ENCODE measurements at regions not wholly inside any gene's neighbourhood (a gene's known extent, or its start where the extent isn't known, plus 50 kb on each side); places are given as distances from the start of the nearest gene placed in this dataset.

- no peak for DNase-seq
- H3K79me2 ChIP-seq (ENCODE audit: low read length): no peaks in the 10 kb centered on the region
- no peaks in the 10 kb centered on the region for H4K20me1 ChIP-seq (ENCODE audit: insufficient read depth, low read depth, low read length)
- no peak overlapping the region for H3K27ac ChIP-seq (ENCODE audit: low read length)
- H3K27me3 ChIP-seq (ENCODE audit: low read length): no peaks in the 10 kb centered on the region
- no peak overlapping the region for H3K9ac ChIP-seq (ENCODE audit: low read length)
- no peak overlapping the region for H3K4me2 ChIP-seq (ENCODE audit: low read depth, low read length, poor library complexity, severe bottlenecking)
- no peak overlapping the region for H2AFZ ChIP-seq (ENCODE audit: low read length)
- no peaks in the 10 kb centered on the region for H3K36me3 ChIP-seq (ENCODE audit: insufficient read depth, low read length)
- H3K9me3 ChIP-seq (ENCODE audit: low read length): peaks cover 7% of the 10 kb centered on the region; the same call in 1 of the 2 replicates
- no peaks in the 10 kb centered on the region for H3K9me2 ChIP-seq (replicated peaks; ENCODE audit: insufficient read depth, low read length)
- no peak overlapping the region for H3K4me3 ChIP-seq (ENCODE audit: low read length)
- H3K4me1 ChIP-seq (ENCODE audit: low read length): no peaks in the 10 kb centered on the region
Observed at GRCh38 chr7:8988267-8988666, 554.9 kb downstream of the NXPH1 start.

- no peak overlapping the region for H2AFZ ChIP-seq (ENCODE audit: low read length)
- no peaks in the 10 kb centered on the region for H3K36me3 ChIP-seq (ENCODE audit: insufficient read depth, low read length)
- peaks cover 7% of the 10 kb centered on the region; the same call in 1 of the 2 replicates for H3K9me3 ChIP-seq (ENCODE audit: low read length)
- H3K27ac ChIP-seq (ENCODE audit: low read length): no peak overlapping the region
- no peak for DNase-seq
- no peak overlapping the region for H3K4me3 ChIP-seq (ENCODE audit: low read length)
- H3K4me2 ChIP-seq (ENCODE audit: low read depth, low read length, poor library complexity, severe bottlenecking): no peak overlapping the region
- no peaks in the 10 kb centered on the region for H3K27me3 ChIP-seq (ENCODE audit: low read length)
- no peaks in the 10 kb centered on the region for H4K20me1 ChIP-seq (ENCODE audit: insufficient read depth, low read depth, low read length)
- H3K79me2 ChIP-seq (ENCODE audit: low read length): no peaks in the 10 kb centered on the region
- H3K4me1 ChIP-seq (ENCODE audit: low read length): no peaks in the 10 kb centered on the region
- H3K9me2 ChIP-seq (replicated peaks; ENCODE audit: insufficient read depth, low read length): no peaks in the 10 kb centered on the region
- no peak overlapping the region for H3K9ac ChIP-seq (ENCODE audit: low read length)
Observed at GRCh38 chr7:8991159-8991558, 557.8 kb downstream of the NXPH1 start.

GRCh38 chr7:8998762-8999161, 565.4 kb downstream of the NXPH1 start:
- H3K27me3 ChIP-seq (ENCODE audit: low read length): no peaks in the 10 kb centered on the region
- H3K9me3 ChIP-seq (ENCODE audit: low read length): no peaks in the 10 kb centered on the region; the same call in 1 of the 2 replicates

GRCh38 chr7:9013940-9014339, 580.5 kb downstream of the NXPH1 start:
- H3K4me1 ChIP-seq (ENCODE audit: low read length): no peaks in the 10 kb centered on the region
- no peaks in the 10 kb centered on the region for H4K20me1 ChIP-seq (ENCODE audit: insufficient read depth, low read depth, low read length)
- H3K4me3 ChIP-seq (ENCODE audit: low read length): no peak overlapping the region
- H3K79me2 ChIP-seq (ENCODE audit: low read length): no peaks in the 10 kb centered on the region
- H3K27me3 ChIP-seq (ENCODE audit: low read length): no peaks in the 10 kb centered on the region
- no peak overlapping the region for H3K4me2 ChIP-seq (ENCODE audit: low read depth, low read length, poor library complexity, severe bottlenecking)
- no peak overlapping the region for H3K9ac ChIP-seq (ENCODE audit: low read length)
- DNase-seq: no peak
- H3K9me3 ChIP-seq (ENCODE audit: low read length): no peaks in the 10 kb centered on the region
- no peak overlapping the region for H2AFZ ChIP-seq (ENCODE audit: low read length)
- H3K27ac ChIP-seq (ENCODE audit: low read length): no peak overlapping the region
- 0 out of 2 replicates have a peak, but pooled peaks cover 3% of the 10 kb centered on the region for H3K9me2 ChIP-seq (replicated peaks; ENCODE audit: insufficient read depth, low read length)
- H3K36me3 ChIP-seq (ENCODE audit: insufficient read depth, low read length): no peaks in the 10 kb centered on the region

More at GRCh38 chr7:8998762-8999161, 565.4 kb downstream of the NXPH1 start:
- Histone ChIP-seq H2AFZ (ENCODE audit: low read length) (no peak overlapping the region), H3K4me2 (ENCODE audit: low read depth, low read length, poor library complexity, severe bottlenecking) (no peak overlapping the region), H3K9me2 (replicated peaks; ENCODE audit: insufficient read depth, low read length) (no peaks in the 10 kb centered on the region), H3K27ac (ENCODE audit: low read length) (no peak overlapping the region), H3K4me1 (ENCODE audit: low read length) (no peaks in the 10 kb centered on the region), H4K20me1 (ENCODE audit: insufficient read depth, low read depth, low read length) (no peaks in the 10 kb centered on the region), H3K9ac (ENCODE audit: low read length) (no peak overlapping the region), H3K79me2 (ENCODE audit: low read length) (no peaks in the 10 kb centered on the region), H3K4me3 (ENCODE audit: low read length) (no peak overlapping the region), H3K36me3 (ENCODE audit: insufficient read depth, low read length) (no peaks in the 10 kb centered on the region)
- no peak for DNase-seq

- no peak for DNase-seq
- Histone ChIP-seq H3K9ac (ENCODE audit: low read length) (no peak overlapping the region), H2AFZ (ENCODE audit: low read length) (no peak overlapping the region)
Observed at GRCh38 chr7:9017286-9017685, 583.9 kb downstream of the NXPH1 start.

GRCh38 chr7:9022456-9022855, 589.0 kb downstream of the NXPH1 start:
- no peaks in the 10 kb centered on the region for H3K36me3 ChIP-seq (ENCODE audit: insufficient read depth, low read length)
- no peak overlapping the region for H2AFZ ChIP-seq (ENCODE audit: low read length)
- no peaks in the 10 kb centered on the region for H3K4me1 ChIP-seq (ENCODE audit: low read length)
- H3K79me2 ChIP-seq (ENCODE audit: low read length): no peaks in the 10 kb centered on the region
- no peak overlapping the region for H3K4me2 ChIP-seq (ENCODE audit: low read depth, low read length, poor library complexity, severe bottlenecking)
- H3K27ac ChIP-seq (ENCODE audit: low read length): no peak overlapping the region
- no peaks in the 10 kb centered on the region for H4K20me1 ChIP-seq (ENCODE audit: insufficient read depth, low read depth, low read length)
- peaks cover 9% of the 10 kb centered on the region; the same call in 1 of the 2 replicates for H3K9me3 ChIP-seq (ENCODE audit: low read length)
- no peak for DNase-seq
- no peaks in the 10 kb centered on the region for H3K27me3 ChIP-seq (ENCODE audit: low read length)
- H3K4me3 ChIP-seq (ENCODE audit: low read length): no peak overlapping the region
- no peaks in the 10 kb centered on the region for H3K9me2 ChIP-seq (replicated peaks; ENCODE audit: insufficient read depth, low read length)
- H3K9ac ChIP-seq (ENCODE audit: low read length): no peak overlapping the region

More at GRCh38 chr7:9017286-9017685, 583.9 kb downstream of the NXPH1 start:
- H3K27ac ChIP-seq (ENCODE audit: low read length): no peak overlapping the region
- peaks cover 7% of the 10 kb centered on the region; the same call in 1 of the 2 replicates for H3K9me3 ChIP-seq (ENCODE audit: low read length)
- H3K9me2 ChIP-seq (replicated peaks; ENCODE audit: insufficient read depth, low read length): 0 out of 2 replicates have a peak, but pooled peaks cover 3% of the 10 kb centered on the region
- H3K27me3 ChIP-seq (ENCODE audit: low read length): no peaks in the 10 kb centered on the region
- no peaks in the 10 kb centered on the region for H3K4me1 ChIP-seq (ENCODE audit: low read length)
- H3K4me2 ChIP-seq (ENCODE audit: low read depth, low read length, poor library complexity, severe bottlenecking): no peak overlapping the region
- no peak overlapping the region for H3K4me3 ChIP-seq (ENCODE audit: low read length)
- no peaks in the 10 kb centered on the region for H4K20me1 ChIP-seq (ENCODE audit: insufficient read depth, low read depth, low read length)
- no peaks in the 10 kb centered on the region for H3K79me2 ChIP-seq (ENCODE audit: low read length)
- H3K36me3 ChIP-seq (ENCODE audit: insufficient read depth, low read length): no peaks in the 10 kb centered on the region

- no peak overlapping the region for H3K9ac ChIP-seq (ENCODE audit: low read length)
- no peak for DNase-seq
- H3K27me3 ChIP-seq (ENCODE audit: low read length): no peaks in the 10 kb centered on the region
- no peak overlapping the region for H3K27ac ChIP-seq (ENCODE audit: low read length)
- no peaks in the 10 kb centered on the region for H3K9me2 ChIP-seq (replicated peaks; ENCODE audit: insufficient read depth, low read length)
- H2AFZ ChIP-seq (ENCODE audit: low read length): no peak overlapping the region
- peaks cover 9% of the 10 kb centered on the region; the same call in 1 of the 2 replicates for H3K9me3 ChIP-seq (ENCODE audit: low read length)
- no peak overlapping the region for H3K4me3 ChIP-seq (ENCODE audit: low read length)
- H3K4me2 ChIP-seq (ENCODE audit: low read depth, low read length, poor library complexity, severe bottlenecking): no peak overlapping the region
- no peaks in the 10 kb centered on the region for H3K36me3 ChIP-seq (ENCODE audit: insufficient read depth, low read length)
- H3K4me1 ChIP-seq (ENCODE audit: low read length): no peaks in the 10 kb centered on the region
- no peaks in the 10 kb centered on the region for H4K20me1 ChIP-seq (ENCODE audit: insufficient read depth, low read depth, low read length)
- no peaks in the 10 kb centered on the region for H3K79me2 ChIP-seq (ENCODE audit: low read length)
Observed at GRCh38 chr7:9023675-9024294, 590.4 kb downstream of the NXPH1 start.

GRCh38 chr7:9026121-9026520, 592.7 kb downstream of the NXPH1 start:
- H3K4me3 ChIP-seq (ENCODE audit: low read length): no peak overlapping the region
- H3K9me2 ChIP-seq (replicated peaks; ENCODE audit: insufficient read depth, low read length): no peaks in the 10 kb centered on the region
- no peaks in the 10 kb centered on the region for H4K20me1 ChIP-seq (ENCODE audit: insufficient read depth, low read depth, low read length)
- H3K4me1 ChIP-seq (ENCODE audit: low read length): no peaks in the 10 kb centered on the region
- H3K27me3 ChIP-seq (ENCODE audit: low read length): no peaks in the 10 kb centered on the region
- no peak overlapping the region for H3K9ac ChIP-seq (ENCODE audit: low read length)
- no peak overlapping the region for H2AFZ ChIP-seq (ENCODE audit: low read length)
- no peak overlapping the region for H3K4me2 ChIP-seq (ENCODE audit: low read depth, low read length, poor library complexity, severe bottlenecking)
- no peak for DNase-seq
- no peak overlapping the region for H3K27ac ChIP-seq (ENCODE audit: low read length)
- H3K36me3 ChIP-seq (ENCODE audit: insufficient read depth, low read length): no peaks in the 10 kb centered on the region
- H3K9me3 ChIP-seq (ENCODE audit: low read length): peaks cover 8% of the 10 kb centered on the region; the same call in 1 of the 2 replicates
- no peaks in the 10 kb centered on the region for H3K79me2 ChIP-seq (ENCODE audit: low read length)

Data from Karpas-422 (cell line).